SK-N-MC (cell line): ENCODE measurements at regions not wholly inside any gene's neighbourhood (a gene's known extent, or its start where the extent isn't known, plus 50 kb on each side); places are given as distances from the start of the nearest gene placed in this dataset.

ENCODE experiments used
- DNase-seq: peaks from one replicate; pipeline ENCODE4 v3.0.0-alpha.2; 2011; ENCODE audit warnings: low read depth, low spot score
- H3K27ac ChIP-seq: fragments of 200-600 bp; sonication (generic); 2 replicates; pipeline ENCODE4 v1.5.1; 2016; ENCODE audit warnings: mixed run types
- H3K36me3 ChIP-seq: fragments of 200-600 bp; sonication (generic); 2 replicates; pipeline ENCODE4 v1.6.1; 2017; ENCODE audit warnings: antibody characterized with exemption, low read length, mixed read lengths; ENCODE audit not compliant: insufficient read depth
- H3K4me3 ChIP-seq: fragments of 200-600 bp; sonication (generic); 2 replicates; pipeline ENCODE4 v1.5.1; 2016
- H3K9ac ChIP-seq: fragments of 200-600 bp; sonication (generic); 2 replicates; pipeline ENCODE4 v1.8.0; 2017; ENCODE audit warnings: mixed run types, mixed read lengths; ENCODE audit not compliant: insufficient read length
- H3K9me3 ChIP-seq: fragments of 200-600 bp; sonication (generic); 2 replicates; pipeline ENCODE4 v1.6.1; 2017; ENCODE audit warnings: low read depth, mild to moderate bottlenecking, antibody characterized with exemption, low read length, moderate library complexity, mixed read lengths
- EZH2 ChIP-seq: fragments of 200-600 bp; sonication (generic); IDR thresholded peaks from one replicate; pipeline ENCODE4 v1.6.1; 2017; ENCODE audit warnings: antibody characterized with exemption
- FOXP2 ChIP-seq: optimal IDR thresholded peaks from 2 replicates; pipeline ENCODE3; 2011; ENCODE audit warnings: mild to moderate bottlenecking, moderate library complexity; ENCODE audit not compliant: insufficient read depth; ENCODE audit errors: extremely low read length, control extremely low read depth
- POLR2AphosphoS5 ChIP-seq: IDR thresholded peaks from 2 replicates; pipeline ENCODE4 v1.6.1; 2012; ENCODE audit warnings: mild to moderate bottlenecking, low read depth, low read length, borderline replicate concordance

- Histone ChIP-seq H3K9ac (no peak overlapping the region), H3K9me3 (no peaks in the 10 kb centered on the region), H3K4me3 (no peak overlapping the region), H3K27ac (no peak overlapping the region), H3K36me3 (no peaks in the 10 kb centered on the region)
- TF ChIP-seq EZH2: no peak
- TF ChIP-seq POLR2AphosphoS5: no peak
- no peak for TF ChIP-seq FOXP2
- no peak for DNase-seq
These were observed 237.7 kb upstream of the CDH9 start for GRCh38 chr5:27276119-27276518.

- Histone ChIP-seq H3K36me3 (no peaks in the 10 kb centered on the region), H3K27ac (no peak overlapping the region), H3K4me3 (no peak overlapping the region), H3K9me3 (no peaks in the 10 kb centered on the region), H3K9ac (no peak overlapping the region)
- no peak for DNase-seq
- TF ChIP-seq FOXP2: no peak
- TF ChIP-seq EZH2: no peak
- no peak for TF ChIP-seq POLR2AphosphoS5
These were observed 237.0 kb upstream of the CDH9 start for GRCh38 chr5:27275345-27275744.

- no peak overlapping the region for H3K27ac ChIP-seq
- no peaks in the 10 kb centered on the region for H3K36me3 ChIP-seq
- 0 out of 2 replicates have a peak, but pooled peaks cover 3% of the 10 kb centered on the region for H3K9me3 ChIP-seq
- no peak for TF ChIP-seq EZH2
- TF ChIP-seq POLR2AphosphoS5: no peak
- no peak for TF ChIP-seq FOXP2
- no peak for DNase-seq
- H3K4me3 ChIP-seq: no peak overlapping the region
- no peak overlapping the region for H3K9ac ChIP-seq
These were observed 231.4 kb upstream of the CDH9 start for GRCh38 chr5:27269766-27270165.

- H3K9me3 ChIP-seq: 0 out of 2 replicates have a peak, but pooled peaks cover 4% of the 10 kb centered on the region
- DNase-seq: no peak
- H3K9ac ChIP-seq: no peak overlapping the region
- no peaks in the 10 kb centered on the region for H3K36me3 ChIP-seq
- H3K27ac ChIP-seq: no peak overlapping the region
- TF ChIP-seq EZH2: no peak
- no peak for TF ChIP-seq POLR2AphosphoS5
- TF ChIP-seq FOXP2: no peak
- H3K4me3 ChIP-seq: no peak overlapping the region
These were observed 228.9 kb upstream of the CDH9 start for GRCh38 chr5:27267209-27267824.

GRCh38 chr5:27266184-27266583 lies 227.8 kb upstream of the CDH9 start:
- DNase-seq: no peak

GRCh38 chr5:27257696-27258095 lies 219.3 kb upstream of the CDH9 start:
- TF ChIP-seq FOXP2 (no peak), EZH2 (no peak), POLR2AphosphoS5 (no peak)
- Histone ChIP-seq H3K9me3 (no peaks in the 10 kb centered on the region), H3K9ac (no peak overlapping the region), H3K27ac (no peak overlapping the region), H3K4me3 (no peak overlapping the region), H3K36me3 (no peaks in the 10 kb centered on the region)
- no peak for DNase-seq

More at GRCh38 chr5:27266184-27266583, 227.8 kb upstream of the CDH9 start:
- Histone ChIP-seq H3K9me3 (0 out of 2 replicates have a peak, but pooled peaks cover 4% of the 10 kb centered on the region), H3K36me3 (no peaks in the 10 kb centered on the region), H3K27ac (no peak overlapping the region), H3K9ac (no peak overlapping the region), H3K4me3 (no peak overlapping the region)
- TF ChIP-seq FOXP2: no peak
- TF ChIP-seq EZH2: no peak
- no peak for TF ChIP-seq POLR2AphosphoS5

- no peaks in the 10 kb centered on the region for H3K36me3 ChIP-seq
- DNase-seq: no peak
- no peak overlapping the region for H3K9ac ChIP-seq
- H3K27ac ChIP-seq: no peak overlapping the region
- TF ChIP-seq EZH2 (no peak), FOXP2 (no peak), POLR2AphosphoS5 (no peak)
- no peak overlapping the region for H3K4me3 ChIP-seq
- no peaks in the 10 kb centered on the region for H3K9me3 ChIP-seq
These were observed 214.5 kb upstream of the CDH9 start for GRCh38 chr5:27252911-27253310.

- Histone ChIP-seq H3K9me3 (no peaks in the 10 kb centered on the region), H3K36me3 (no peaks in the 10 kb centered on the region), H3K4me3 (peak overlapping the region; percentile 59), H3K27ac (peak overlapping the region; percentile 91), H3K9ac (no peak overlapping the region)
- TF ChIP-seq EZH2 (no peak), POLR2AphosphoS5 (0 out of 2 replicates have a peak, but pooled peaks have one; percentile 2)
- DNase-seq: peak; percentile 30
These were observed 203.9 kb upstream of the CDH9 start for GRCh38 chr5:27242258-27242626.
